Stimulated activated CD4-positive, alpha-beta T cell treated with anti-CD3 and anti-CD28 coated beads, Interleukin-15, amount 100 ng/mL, for 24 hours (primary cell): ENCODE measurements at regions not wholly inside any gene's neighbourhood (a gene's known extent, or its start where the extent isn't known, plus 50 kb on each side); places are given as distances from the start of the nearest gene placed in this dataset.
"Not testable (repeated sequence)": the region's sequence is repeated elsewhere in the genome, so short reads cannot be mapped to it uniquely, and the experiment has no call there.

Source experiments
- DNase-seq: peaks from one replicate; pipeline ENCODE4 v3.0.0-alpha.2; 2020

- DNase-seq = no peak
Observed at GRCh38 chr5:62046191-62046590, 259.8 kb upstream of the KIF2A start.

- DNase-seq = no peak
Observed at GRCh38 chr5:62051747-62052146, 254.3 kb upstream of the KIF2A start.

- no peak for DNase-seq
Observed at GRCh38 chr5:62059960-62060359, 246.0 kb upstream of the KIF2A start.

- no peak for DNase-seq
Observed at GRCh38 chr5:62065050-62065449, 241.0 kb upstream of the KIF2A start.

- DNase-seq = no peak
Observed at GRCh38 chr5:62066761-62067277, 239.2 kb upstream of the KIF2A start.

GRCh38 chr5:62068554-62068953, 237.5 kb upstream of the KIF2A start:
- DNase-seq = no peak

- DNase-seq = no peak
Observed at GRCh38 chr5:62077387-62077786, 228.6 kb upstream of the KIF2A start.

GRCh38 chr5:62077823-62078550, 228.0 kb upstream of the KIF2A start:
- DNase-seq = no peak

GRCh38 chr5:62082370-62082801, 223.6 kb upstream of the KIF2A start:
- no peak for DNase-seq

GRCh38 chr5:62083247-62083646, 222.8 kb upstream of the KIF2A start:
- DNase-seq = no peak

GRCh38 chr5:62083661-62084060, 222.3 kb upstream of the KIF2A start:
- DNase-seq = no peak

- no peak for DNase-seq
Observed at GRCh38 chr5:62084391-62084790, 221.6 kb upstream of the KIF2A start.

GRCh38 chr5:62090953-62091352, 215.1 kb upstream of the KIF2A start:
- no peak for DNase-seq

- DNase-seq = no peak
Observed at GRCh38 chr5:62093411-62093810, 212.6 kb upstream of the KIF2A start.

GRCh38 chr5:62093976-62094375, 212.0 kb upstream of the KIF2A start:
- DNase-seq = no peak

GRCh38 chr5:62097361-62097760, 208.6 kb upstream of the KIF2A start:
- DNase-seq = no peak

- no peak for DNase-seq
Observed at GRCh38 chr5:62100201-62100600, 205.8 kb upstream of the KIF2A start.

- DNase-seq = not testable (repeated sequence)
Observed at GRCh38 chr5:62103863-62104262, 202.1 kb upstream of the KIF2A start.

GRCh38 chr5:62111428-62111827, 194.6 kb upstream of the KIF2A start:
- no peak for DNase-seq

- DNase-seq = no peak
Observed at GRCh38 chr5:62112689-62113228, 193.2 kb upstream of the KIF2A start.

- DNase-seq = no peak
Observed at GRCh38 chr5:62115014-62115413, 191.0 kb upstream of the KIF2A start.

GRCh38 chr5:62124266-62124665, 181.7 kb upstream of the KIF2A start:
- no peak for DNase-seq

GRCh38 chr5:62126090-62126489, 179.9 kb upstream of the KIF2A start:
- no peak for DNase-seq

- DNase-seq = no peak
Observed at GRCh38 chr5:62127098-62127736, 178.8 kb upstream of the KIF2A start.
